IMR-90 (cell line): ENCODE measurements at regions not wholly inside any gene's neighbourhood (a gene's known extent, or its start where the extent isn't known, plus 50 kb on each side); places are given as distances from the start of the nearest gene placed in this dataset.

ENCODE experiments used
- ATAC-seq: fragments of 200-7000 bp; cut with Tn5 transposase; 2 replicates; pipeline ENCODE4 v1.9.1; 2020; ENCODE audit warnings: low read depth, mild to moderate bottlenecking, moderate library complexity
- BruUV-seq: library from RNA; stranded (reverse); fragments of 400-500 nt; replicated peaks from 2 replicates; lab custom pipeline; 2021; lab: Mats Ljungman, UMichigan
- CTCF ChIA-PET: fragments of 300-600 bp; formaldehyde crosslinking; extraction: SDS; loops from one replicate; lab custom pipeline; 2021; ENCODE audit warnings: antibody characterized with exemption; lab: Yijun Ruan, JAX
- POLR2A ChIA-PET: fragments of 300-600 bp; sonication (Branson Sonifier 250); formaldehyde crosslinking; loops from one replicate; lab custom pipeline; 2022; ENCODE audit warnings: antibody characterized with exemption; ENCODE audit not compliant: unreplicated experiment; lab: Charles Lee
- DNase-seq: peaks from one replicate; pipeline ENCODE4 v3.0.0; 2013
- H2AFZ ChIP-seq: replicated peaks from 2 replicates; pipeline ENCODE3; 2013; ENCODE audit warnings: low read length, mild to moderate bottlenecking; ENCODE audit not compliant: poor library complexity
- H2AK5ac ChIP-seq: 2 replicates; pipeline ENCODE4 v1.6.1; 2013; ENCODE audit warnings: low read depth, low read length, inconsistent platforms
- H2AK9ac ChIP-seq: replicated peaks from 2 replicates; pipeline ENCODE3; 2013; ENCODE audit warnings: mild to moderate bottlenecking, low read depth, low read length, moderate library complexity; ENCODE audit not compliant: poor library complexity
- H2BK120ac ChIP-seq: 2 replicates; pipeline ENCODE4 v1.6.1; 2013; ENCODE audit warnings: low read depth, low read length, inconsistent platforms
- H2BK15ac ChIP-seq: 3 replicates; pipeline ENCODE4 v1.6.1; 2013; ENCODE audit warnings: low read depth, low read length, inconsistent platforms
- H2BK20ac ChIP-seq: 2 replicates; pipeline ENCODE4 v1.6.1; 2013; ENCODE audit warnings: low read depth, mild to moderate bottlenecking, inconsistent platforms, low read length, moderate library complexity
- H2BK5ac ChIP-seq: 2 replicates; pipeline ENCODE4 v1.6.1; 2013; ENCODE audit warnings: mild to moderate bottlenecking, low read depth, low read length, inconsistent platforms; ENCODE audit not compliant: poor library complexity, severe bottlenecking
- H3K14ac ChIP-seq: replicated peaks from 2 replicates; pipeline ENCODE4 v1.6.1; 2013; ENCODE audit warnings: low read depth, low read length, inconsistent platforms
- H3K18ac ChIP-seq: 2 replicates; pipeline ENCODE4 v1.6.1; 2013; ENCODE audit warnings: low read depth, low read length, control low read depth
- H3K23ac ChIP-seq: 2 replicates; pipeline ENCODE4 v1.6.1; 2013; ENCODE audit warnings: low read depth, low read length, inconsistent platforms
- H3K27ac ChIP-seq: 2 replicates; pipeline ENCODE4 v1.5.1; 2013; ENCODE audit warnings: mild to moderate bottlenecking, control low read depth, low read length; ENCODE audit not compliant: insufficient read depth
- H3K27me3 ChIP-seq: 2 replicates; pipeline ENCODE4 v1.6.1; 2013; ENCODE audit warnings: low read length; ENCODE audit not compliant: control insufficient read depth, insufficient read depth
- H3K36me3 ChIP-seq: 2 replicates; pipeline ENCODE4 v1.6.1; 2013; ENCODE audit warnings: low read length, mixed read lengths; ENCODE audit not compliant: control insufficient read depth, insufficient read depth
- H3K4ac ChIP-seq: 2 replicates; pipeline ENCODE4 v1.6.1; 2013; ENCODE audit warnings: low read depth, low read length, inconsistent platforms
- H3K4me1 ChIP-seq: 2 replicates; pipeline ENCODE4 v1.6.1; 2013; ENCODE audit warnings: low read length, mixed read lengths; ENCODE audit not compliant: control insufficient read depth, insufficient read depth
- H3K4me2 ChIP-seq: 2 replicates; pipeline ENCODE4 v1.6.1; 2013; ENCODE audit warnings: low read depth, mild to moderate bottlenecking, control low read depth, low read length, moderate library complexity
- H3K4me3 ChIP-seq: 2 replicates; pipeline ENCODE4 v1.5.1; 2013; ENCODE audit warnings: low read depth, mild to moderate bottlenecking, control low read depth, low read length, moderate library complexity; ENCODE audit not compliant: insufficient read depth
- H3K56ac ChIP-seq: 2 replicates; pipeline ENCODE4 v1.6.1; 2013; ENCODE audit warnings: low read length, inconsistent platforms; ENCODE audit not compliant: insufficient read depth; ENCODE audit errors: extremely low read depth
- H3K79me1 ChIP-seq, 2 experiments: 2 replicates each; pipeline ENCODE4 v1.6.1; 2013; ENCODE audit warnings: low read length in 2 of 2, inconsistent platforms in 1 of 2, low read depth in 1 of 2
- H3K9ac ChIP-seq: 2 replicates; pipeline ENCODE4 v1.6.1; 2013; ENCODE audit warnings: low read depth, low read length, control low read depth
- H3K9me1 ChIP-seq: 2 replicates; pipeline ENCODE4 v1.6.1; 2013; ENCODE audit warnings: low read length, inconsistent platforms; ENCODE audit not compliant: insufficient read depth
- H3K9me3 ChIP-seq: 2 replicates; pipeline ENCODE4 v1.6.1; 2013; ENCODE audit warnings: low read length; ENCODE audit not compliant: control insufficient read depth, insufficient read depth
- H4K20me1 ChIP-seq: 2 replicates; pipeline ENCODE4 v1.6.1; 2013; ENCODE audit warnings: low read length, inconsistent platforms; ENCODE audit not compliant: insufficient read depth
- H4K5ac ChIP-seq: 2 replicates; pipeline ENCODE4 v1.6.1; 2013; ENCODE audit warnings: mild to moderate bottlenecking, low read depth, low read length, control low read depth
- H4K8ac ChIP-seq, 2 experiments: 2 replicates each; pipeline ENCODE4 v1.6.1; 2013; ENCODE audit warnings: low read depth in 2 of 2, low read length in 2 of 2, control low read depth in 1 of 2, inconsistent platforms in 1 of 2
- H4K91ac ChIP-seq: 2 replicates; pipeline ENCODE4 v1.6.1; 2013; ENCODE audit warnings: low read depth, low read length, inconsistent platforms; ENCODE audit not compliant: insufficient read depth
- BHLHE40 ChIP-seq: fragments of 150-350 bp; IDR thresholded peaks from 2 replicates; pipeline ENCODE4 v1.6.1; 2016; ENCODE audit warnings: mild to moderate bottlenecking, low read depth, low read length
- CEBPB ChIP-seq: IDR thresholded peaks from 2 replicates; pipeline ENCODE4 v1.6.1; 2012; ENCODE audit warnings: low read depth, low read length, improper control_type of control experiment
- CHD1 ChIP-seq: IDR thresholded peaks from 2 replicates; pipeline ENCODE4 v1.6.1; 2012; ENCODE audit warnings: low read depth, low read length, improper control_type of control experiment
- CTCF ChIP-seq: conservative IDR thresholded peaks from 2 replicates; pipeline ENCODE4 v1.5.1; 2012; ENCODE audit warnings: mild to moderate bottlenecking, low read depth, low read length, improper control_type of control experiment
- ELK1 ChIP-seq: fragments of 150-350 bp; IDR thresholded peaks from 2 replicates; pipeline ENCODE4 v1.6.1; 2016; ENCODE audit warnings: low read depth, mild to moderate bottlenecking, low read length, moderate library complexity, borderline replicate concordance
- FOS ChIP-seq: fragments of 150-350 bp; IDR thresholded peaks from 2 replicates; pipeline ENCODE4 v1.6.1; 2016; ENCODE audit warnings: low read depth, low read length
- MAFK ChIP-seq: IDR thresholded peaks from 2 replicates; pipeline ENCODE4 v1.6.1; 2012; ENCODE audit warnings: low read depth, low read length, improper control_type of control experiment
- MAZ ChIP-seq: IDR thresholded peaks from 2 replicates; pipeline ENCODE4 v1.6.1; 2012; ENCODE audit warnings: low read depth, mild to moderate bottlenecking, low read length, improper control_type of control experiment, moderate library complexity, borderline replicate concordance
- MXI1 ChIP-seq: IDR thresholded peaks from 2 replicates; pipeline ENCODE4 v1.6.1; 2012; ENCODE audit warnings: low read depth, mild to moderate bottlenecking, low read length, moderate library complexity, borderline replicate concordance
- NFE2L2 ChIP-seq: fragments of 150-350 bp; IDR thresholded peaks from 2 replicates; pipeline ENCODE4 v1.6.1; 2016; ENCODE audit warnings: low read depth, mild to moderate bottlenecking, low read length
- POLR2A ChIP-seq: IDR thresholded peaks from 2 replicates; pipeline ENCODE4 v1.6.1; 2012; ENCODE audit warnings: mild to moderate bottlenecking, low read depth, low read length
- RAD21 ChIP-seq: IDR thresholded peaks from 2 replicates; pipeline ENCODE4 v1.6.1; 2012; ENCODE audit warnings: low read length, improper control_type of control experiment
- RCOR1 ChIP-seq: IDR thresholded peaks from 2 replicates; pipeline ENCODE4 v1.6.1; 2012; ENCODE audit warnings: mild to moderate bottlenecking, low read length, improper control_type of control experiment; ENCODE audit not compliant: insufficient replicate concordance
- RFX5 ChIP-seq: IDR thresholded peaks from 2 replicates; pipeline ENCODE4 v1.8.0; 2012; ENCODE audit warnings: low read depth, mild to moderate bottlenecking, low read length, moderate library complexity
- SMC3 ChIP-seq: fragments of 150-350 bp; IDR thresholded peaks from 2 replicates; pipeline ENCODE4 v1.6.1; 2016; ENCODE audit warnings: low read depth, mild to moderate bottlenecking, antibody characterized with exemption, low read length, moderate library complexity
- USF2 ChIP-seq: fragments of 150-350 bp; IDR thresholded peaks from 2 replicates; pipeline ENCODE4 v1.6.1; 2017; ENCODE audit warnings: mild to moderate bottlenecking, antibody characterized with exemption, low read length, low read depth
- WGBS, 2 experiments: methylation state at CpG; one replicate each; pipeline versions ENCODE4 v1.1.5 to v1.1.7; 2013; ENCODE audit warnings: missing lambda C conversion rate in 2 of 2; ENCODE audit not compliant: insufficient read length in 1 of 2; ENCODE audit errors: extremely low coverage in 2 of 2; 5-methylcytosine and 5-hydroxymethylcytosine counted together
- dilution Hi-C: fragments of 300-500 bp; cut with HindIII; formaldehyde crosslinking; loops from one replicate; pipeline ENCODE4 v1.14.3; 2018; ENCODE audit warnings: low sequenced_read_pairs; ENCODE audit not compliant: unreplicated experiment
- in situ Hi-C: fragments of 300-500 bp; cut with MboI; formaldehyde crosslinking; loops from 3 replicates; pipeline ENCODE4 v1.14.3; 2019; ENCODE audit warnings: low sequenced_read_pairs, inconsistent platforms, mixed read lengths
- intact Hi-C: fragments of 100-400 bp; cut with micrococcal nuclease; formaldehyde crosslinking; loops from 2 replicates; pipeline ENCODE4 v1.10.0; 2022

GRCh38 chr3:107916171-107916570, 174.7 kb downstream of the CD47 start:
- no peak overlapping the region for H2AK5ac ChIP-seq
- no peak for TF ChIP-seq RCOR1
- no peak for TF ChIP-seq BHLHE40
- no peak for TF ChIP-seq FOS
- no peak for TF ChIP-seq RAD21
- TF ChIP-seq CEBPB, result no peak
- no peak for TF ChIP-seq ELK1
- TF ChIP-seq MAFK, result no peak
- no peak for TF ChIP-seq CHD1
- TF ChIP-seq USF2, result no peak
- no peak for TF ChIP-seq NFE2L2
- TF ChIP-seq CTCF, result no peak
- no peak for TF ChIP-seq MAZ
- no peak for TF ChIP-seq SMC3
- TF ChIP-seq POLR2A, result no peak
- no peak for TF ChIP-seq MXI1
- no peak for TF ChIP-seq RFX5
- DNase-seq, result no peak
- H3K27ac ChIP-seq, result no peak overlapping the region
- no peak overlapping the region for H2BK5ac ChIP-seq
- H3K56ac ChIP-seq, result no peak overlapping the region
- no peak overlapping the region for H3K9ac ChIP-seq
- no peak overlapping the region for H2BK15ac ChIP-seq
- BruUV-seq, result no TSS peak
- no peak overlapping the region for H4K8ac ChIP-seq
- H4K91ac ChIP-seq, result no peak overlapping the region
- dilution Hi-C loops, result no loop called here
- no peak overlapping the region for H3K18ac ChIP-seq
- no peak overlapping the region for H3K23ac ChIP-seq
- in situ Hi-C loops, result no loop called here
- 0 out of 2 replicates have a peak, but pooled peaks cover 2% of the 10 kb centered on the region for H3K9me3 ChIP-seq
- H3K14ac ChIP-seq, result no peak overlapping the region
- H2BK20ac ChIP-seq, result no peak overlapping the region
- no peaks in the 10 kb centered on the region for H3K36me3 ChIP-seq
- intact Hi-C loops, result no loop called here
- CTCF ChIA-PET, result interaction anchor here (0.8 to 0.9 kb wide), 2 partner anchors 11 to 68 kb away, joined by 3 read pairs; no protein-coding TSS in a partner anchor
- H2AFZ ChIP-seq, result no peak overlapping the region
- peaks cover 15% of the 10 kb centered on the region for H3K27me3 ChIP-seq
- POLR2A ChIA-PET, result interaction anchor here (0.9 kb wide), 1 partner anchor 12 kb away, joined by 3 read pairs; no protein-coding TSS in a partner anchor
- no peaks in the 10 kb centered on the region for H3K79me1 ChIP-seq
- H4K5ac ChIP-seq, result no peak overlapping the region
- H3K4me1 ChIP-seq, result no peaks in the 10 kb centered on the region
- no peaks in the 10 kb centered on the region for H4K20me1 ChIP-seq
- H2AK9ac ChIP-seq, result no peak overlapping the region
- no peak overlapping the region for H3K4me2 ChIP-seq
- WGBS, 2 experiments, result no CpG with 5 or more reads among the region's 6 CpGs
- H3K4ac ChIP-seq, result no peak overlapping the region
- no peaks in the 10 kb centered on the region for H3K9me1 ChIP-seq
- ATAC-seq, result no peak
- H2BK120ac ChIP-seq, result no peak overlapping the region
- no peak overlapping the region for H3K4me3 ChIP-seq
